Endothelial cell of hepatic sinusoid (primary cell): ENCODE measurements at regions not wholly inside any gene's neighbourhood (a gene's known extent, or its start where the extent isn't known, plus 50 kb on each side); places are given as distances from the start of the nearest gene placed in this dataset.

Experiments used
- in situ Hi-C: cut with HindIII; loops from 2 replicates; pipeline ENCODE4 v1.10.0; 2017; ENCODE audit warnings: low sequenced_read_pairs

DNA sequence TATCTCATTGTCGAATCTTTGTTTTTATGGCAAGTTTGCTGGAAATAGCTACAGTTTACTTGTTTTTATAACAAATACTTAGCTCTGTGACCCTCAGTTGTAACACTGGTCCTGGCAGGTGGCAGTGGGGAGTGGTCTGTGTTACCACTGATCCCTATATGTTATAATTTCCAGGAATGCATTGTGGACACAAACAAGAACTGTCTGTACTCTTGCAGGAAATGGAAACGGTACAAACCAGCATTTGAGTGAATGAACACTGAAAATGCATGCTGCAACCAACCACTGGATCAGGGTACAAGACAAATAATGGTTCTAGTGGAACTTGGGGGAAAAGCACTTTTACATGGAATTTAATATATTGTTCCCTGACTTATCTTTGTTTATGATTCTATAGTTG is 66.5 kb upstream of the PJA2 start:
- in situ Hi-C loops = no loop called here

DNA sequence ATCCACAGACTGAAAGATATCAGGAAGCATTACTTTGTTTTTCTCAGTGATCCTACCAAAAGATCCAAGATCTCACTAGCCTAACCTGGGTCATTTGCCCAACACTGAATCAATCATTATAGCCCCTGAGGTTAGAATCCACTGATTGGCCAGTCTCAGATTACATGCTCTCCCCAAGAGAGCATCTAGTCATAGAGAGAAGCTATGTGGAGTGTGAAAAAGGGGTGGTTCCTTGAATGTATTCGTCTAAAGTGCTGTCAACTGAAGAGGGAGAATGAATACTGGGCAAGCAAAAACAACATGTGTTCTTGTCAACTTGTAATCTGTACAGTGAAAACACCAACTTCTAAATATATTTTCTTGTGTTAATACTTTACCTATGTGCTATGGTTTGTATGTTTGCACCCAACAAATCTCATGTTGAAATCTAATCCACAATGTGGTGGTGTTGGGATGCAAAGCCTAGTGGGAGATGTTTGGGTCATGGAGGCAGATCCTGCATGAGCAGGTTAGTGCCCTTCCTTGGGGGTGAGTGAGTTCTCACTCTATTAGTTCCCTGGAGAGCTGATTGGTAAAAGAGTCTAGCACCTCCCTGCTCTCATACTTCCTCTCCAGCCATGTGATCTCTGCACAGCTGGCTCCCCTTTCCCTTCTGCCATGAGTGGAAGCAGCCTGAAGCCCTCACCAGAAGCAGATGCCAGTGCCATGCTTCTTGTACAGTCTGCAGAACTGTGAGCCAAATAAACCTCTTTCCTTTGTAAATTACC is 60.3 kb upstream of the PJA2 start:
- in situ Hi-C loops = loop anchor here (5.0 kb wide), 1 partner anchor 68 kb away; no protein-coding TSS in a partner anchor

DNA sequence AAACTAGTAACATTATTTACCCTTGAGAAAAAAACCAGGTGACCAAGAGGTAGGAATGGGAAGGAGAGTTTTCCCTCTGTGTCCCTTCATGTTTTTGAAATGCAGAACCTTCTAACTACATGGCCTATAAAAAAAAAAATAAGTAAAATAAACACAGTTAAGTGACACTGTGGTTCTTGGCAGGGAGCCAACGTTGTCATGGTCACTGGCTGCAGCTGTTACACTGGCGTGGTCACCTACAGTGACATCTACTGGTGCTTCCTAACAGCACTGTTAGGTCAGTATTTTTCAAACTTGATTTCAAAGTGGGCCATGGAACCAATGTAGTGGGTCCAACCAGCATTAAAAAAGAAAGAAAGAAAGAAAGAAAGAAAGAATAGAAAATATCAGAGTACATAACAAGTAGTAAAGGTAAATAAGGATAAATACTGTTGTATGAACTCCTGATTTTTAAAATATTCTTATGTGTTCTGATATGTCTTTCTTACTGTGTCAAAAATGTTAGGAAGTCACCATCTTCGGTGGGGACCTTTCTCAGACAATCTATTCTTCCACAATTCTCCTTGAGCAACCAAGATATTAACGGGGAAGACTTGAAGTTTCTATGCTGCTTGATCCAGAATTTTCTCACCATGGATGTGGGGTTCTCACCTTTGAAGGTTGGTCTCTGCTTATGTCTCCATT is 59.1 kb upstream of the PJA2 start:
- in situ Hi-C loops = loop anchor here (5.0 kb wide), 1 partner anchor 67 kb away; no protein-coding TSS in a partner anchor

DNA sequence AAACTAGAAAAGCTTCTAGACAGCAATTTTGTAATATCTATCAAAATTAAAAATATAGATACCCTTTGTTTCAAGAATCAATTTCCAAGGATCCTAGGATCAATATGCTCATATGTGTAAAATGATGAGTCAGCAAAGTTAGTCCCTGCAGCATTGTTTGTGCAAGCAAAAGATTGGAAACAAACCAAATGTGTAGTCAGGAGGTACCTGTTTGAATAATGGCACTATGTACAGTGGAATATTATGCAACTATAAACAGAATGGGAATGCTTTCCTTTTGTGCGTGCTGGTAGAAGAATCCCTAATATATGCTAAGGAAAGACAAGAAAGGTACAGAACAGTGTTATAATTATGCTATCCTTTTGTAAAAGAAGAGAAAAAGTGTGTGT is 58.5 kb upstream of the PJA2 start:
- in situ Hi-C loops = loop anchor here (5.0 kb wide), 1 partner anchor 66 kb away; no protein-coding TSS in a partner anchor

DNA sequence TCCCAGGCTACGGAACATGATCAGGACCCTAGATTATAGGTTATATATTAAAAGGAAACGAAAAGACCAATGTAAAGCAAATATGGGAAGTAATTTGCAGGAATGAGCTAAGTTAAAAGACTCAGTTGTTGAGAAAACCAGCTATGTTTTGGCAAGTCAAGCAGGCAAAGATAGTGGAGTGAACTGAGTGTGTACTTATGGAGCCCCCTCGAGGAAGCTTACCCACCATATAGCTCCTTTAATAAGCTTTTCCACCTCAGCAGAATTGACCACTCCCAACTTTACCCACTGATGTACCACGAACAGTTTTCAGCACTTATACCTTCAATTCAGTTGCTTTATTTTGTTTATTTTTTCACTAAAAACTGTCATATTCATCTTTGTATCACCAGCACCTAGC is 57.3 kb upstream of the PJA2 start:
- in situ Hi-C loops = loop anchor here (5.0 kb wide), 1 partner anchor 65 kb away; no protein-coding TSS in a partner anchor
